ENCODE measurements at regions not wholly inside any gene's neighbourhood (a gene's known extent, or its start where the extent isn't known, plus 50 kb on each side); places are given as distances from the start of the nearest gene placed in this dataset.

DNA sequence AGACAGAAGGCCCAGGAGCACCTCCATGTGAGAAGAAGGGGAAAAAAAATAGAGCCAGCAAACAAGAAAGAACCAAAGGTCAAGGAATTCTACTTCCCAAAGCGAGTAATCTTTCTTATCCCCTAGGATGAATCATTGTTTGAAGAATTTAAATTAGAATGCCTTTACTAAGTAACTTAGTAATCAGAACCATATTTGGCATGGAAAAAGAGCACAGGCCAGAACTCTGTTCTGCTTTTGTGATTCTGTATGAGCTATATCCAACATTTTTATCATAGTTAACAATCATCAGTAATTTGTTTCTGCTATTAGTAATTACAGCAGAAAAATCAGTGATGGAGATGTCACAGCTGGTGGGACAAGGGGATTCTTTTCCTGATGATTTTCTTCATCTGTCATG, 228.8 kb upstream of the FAM83B start:
- TF ChIP-seq, protein P1, sequence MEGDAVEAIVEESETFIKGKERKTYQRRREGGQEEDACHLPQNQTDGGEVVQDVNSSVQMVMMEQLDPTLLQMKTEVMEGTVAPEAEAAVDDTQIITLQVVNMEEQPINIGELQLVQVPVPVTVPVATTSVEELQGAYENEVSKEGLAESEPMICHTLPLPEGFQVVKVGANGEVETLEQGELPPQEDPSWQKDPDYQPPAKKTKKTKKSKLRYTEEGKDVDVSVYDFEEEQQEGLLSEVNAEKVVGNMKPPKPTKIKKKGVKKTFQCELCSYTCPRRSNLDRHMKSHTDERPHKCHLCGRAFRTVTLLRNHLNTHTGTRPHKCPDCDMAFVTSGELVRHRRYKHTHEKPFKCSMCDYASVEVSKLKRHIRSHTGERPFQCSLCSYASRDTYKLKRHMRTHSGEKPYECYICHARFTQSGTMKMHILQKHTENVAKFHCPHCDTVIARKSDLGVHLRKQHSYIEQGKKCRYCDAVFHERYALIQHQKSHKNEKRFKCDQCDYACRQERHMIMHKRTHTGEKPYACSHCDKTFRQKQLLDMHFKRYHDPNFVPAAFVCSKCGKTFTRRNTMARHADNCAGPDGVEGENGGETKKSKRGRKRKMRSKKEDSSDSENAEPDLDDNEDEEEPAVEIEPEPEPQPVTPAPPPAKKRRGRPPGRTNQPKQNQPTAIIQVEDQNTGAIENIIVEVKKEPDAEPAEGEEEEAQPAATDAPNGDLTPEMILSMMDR (IDR thresholded peaks at IDR 0.05; ENCODE audit: low read depth, low read length), result no peak
- TF ChIP-seq, protein P2, sequence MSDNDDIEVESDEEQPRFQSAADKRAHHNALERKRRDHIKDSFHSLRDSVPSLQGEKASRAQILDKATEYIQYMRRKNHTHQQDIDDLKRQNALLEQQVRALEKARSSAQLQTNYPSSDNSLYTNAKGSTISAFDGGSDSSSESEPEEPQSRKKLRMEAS (IDR thresholded peaks at IDR 0.05; ENCODE audit: low read depth, low read length), result no peak
- TF ChIP-seq POLR2A (IDR thresholded peaks at IDR 0.05; ENCODE audit: extremely low read depth, insufficient read length) (no peak), MYC (IDR thresholded peaks at IDR 0.05; ENCODE audit: low read depth, low read length) (no peak)

Data from NB4 (cell line).